ENCODE measurements at regions not wholly inside any gene's neighbourhood (a gene's known extent, or its start where the extent isn't known, plus 50 kb on each side); places are given as distances from the start of the nearest gene placed in this dataset.
"Not testable (repeated sequence)": the region's sequence is repeated elsewhere in the genome, so short reads cannot be mapped to it uniquely, and the experiment has no call there.

GRCh38 chr4:174183259-174183658 lies 100.2 kb downstream of the FBXO8 start:
- ChIA-PET CTCF (no interaction called here), POLR2A (no interaction called here)
- Histone ChIP-seq H3K4me3 (ENCODE audit: low read depth, low read length) (no peak overlapping the region), H3K27ac (ENCODE audit: low read depth, low read length) (no peak overlapping the region), H3K9me3 (ENCODE audit: control insufficient read depth, insufficient read depth, low read length) (no peaks in the 10 kb centered on the region), H3K27me3 (ENCODE audit: control insufficient read depth, insufficient read depth, low read length) (no peaks in the 10 kb centered on the region)
- no peak for TF ChIP-seq CTCF (IDR thresholded peaks at IDR 0.05; ENCODE audit: low read depth, low read length)
- DNase-seq (ENCODE audit: low read depth, low spot score): no peak

GRCh38 chr4:174181827-174182226 lies 101.6 kb downstream of the FBXO8 start:
- ChIA-PET CTCF (interaction anchor here (1.6 kb wide), 1 partner anchor 15 kb away, joined by 5 read pairs; no protein-coding TSS in a partner anchor), POLR2A (no interaction called here)
- peaks cover 5% of the 10 kb centered on the region for H3K27me3 ChIP-seq (ENCODE audit: control insufficient read depth, insufficient read depth, low read length)
- no peak for TF ChIP-seq CTCF (IDR thresholded peaks at IDR 0.05; ENCODE audit: low read depth, low read length)
- DNase-seq (ENCODE audit: low read depth, low spot score): no peak
- H3K4me3 ChIP-seq (ENCODE audit: low read depth, low read length): no peak overlapping the region
- no peak overlapping the region for H3K27ac ChIP-seq (ENCODE audit: low read depth, low read length)
- no peaks in the 10 kb centered on the region for H3K9me3 ChIP-seq (ENCODE audit: control insufficient read depth, insufficient read depth, low read length)

- DNase-seq (ENCODE audit: low read depth, low spot score): no peak
- Histone ChIP-seq H3K27ac (ENCODE audit: low read depth, low read length) (no peak overlapping the region), H3K4me3 (ENCODE audit: low read depth, low read length) (no peak overlapping the region), H3K9me3 (ENCODE audit: control insufficient read depth, insufficient read depth, low read length) (no peaks in the 10 kb centered on the region), H3K27me3 (ENCODE audit: control insufficient read depth, insufficient read depth, low read length) (peaks cover 5% of the 10 kb centered on the region)
- POLR2A ChIA-PET: no interaction called here
- no peak for TF ChIP-seq CTCF (IDR thresholded peaks at IDR 0.05; ENCODE audit: low read depth, low read length)
- CTCF ChIA-PET: no interaction called here
Measured at GRCh38 chr4:174177536-174177935, 105.9 kb downstream of the FBXO8 start.

- H3K27ac ChIP-seq (ENCODE audit: low read depth, low read length); POLR2A ChIA-PET; H3K4me3 ChIP-seq (ENCODE audit: low read depth, low read length); CTCF ChIA-PET; H3K27me3 ChIP-seq (ENCODE audit: control insufficient read depth, insufficient read depth, low read length); H3K9me3 ChIP-seq (ENCODE audit: control insufficient read depth, insufficient read depth, low read length); DNase-seq (ENCODE audit: low read depth, low spot score): not testable (repeated sequence)
Measured at GRCh38 chr4:174175836-174176235, 107.6 kb downstream of the FBXO8 start.

GRCh38 chr4:174173360-174173759 lies 110.1 kb downstream of the FBXO8 start:
- Histone ChIP-seq H3K4me3 (ENCODE audit: low read depth, low read length) (no peak overlapping the region), H3K9me3 (ENCODE audit: control insufficient read depth, insufficient read depth, low read length) (no peaks in the 10 kb centered on the region), H3K27ac (ENCODE audit: low read depth, low read length) (no peak overlapping the region), H3K27me3 (ENCODE audit: control insufficient read depth, insufficient read depth, low read length) (peaks cover 5% of the 10 kb centered on the region)
- CTCF ChIA-PET: no interaction called here
- TF ChIP-seq CTCF (IDR thresholded peaks at IDR 0.05; ENCODE audit: low read depth, low read length): no peak
- POLR2A ChIA-PET: no interaction called here
- DNase-seq (ENCODE audit: low read depth, low spot score): no peak

GRCh38 chr4:174172274-174172673 lies 111.2 kb downstream of the FBXO8 start:
- H3K27me3 ChIP-seq (ENCODE audit: control insufficient read depth, insufficient read depth, low read length): peaks cover 3% of the 10 kb centered on the region
- no peak overlapping the region for H3K27ac ChIP-seq (ENCODE audit: low read depth, low read length)
- POLR2A ChIA-PET: no interaction called here
- no peak overlapping the region for H3K4me3 ChIP-seq (ENCODE audit: low read depth, low read length)
- CTCF ChIA-PET: no interaction called here
- DNase-seq (ENCODE audit: low read depth, low spot score): no peak
- no peak for TF ChIP-seq CTCF (IDR thresholded peaks at IDR 0.05; ENCODE audit: low read depth, low read length)
- H3K9me3 ChIP-seq (ENCODE audit: control insufficient read depth, insufficient read depth, low read length): no peaks in the 10 kb centered on the region

Measured in AG04450 (cell line).